Large intestine (tissue), 3 donors: ENCODE measurements at regions not wholly inside any gene's neighbourhood (a gene's known extent, or its start where the extent isn't known, plus 50 kb on each side); places are given as distances from the start of the nearest gene placed in this dataset.

Source experiments
- DNase-seq, 2 donors: peaks; one replicate each; pipeline versions ENCODE4 v3.0.0 to v3.0.0-alpha.2; 2013
- H3K27ac ChIP-seq: one replicate; pipeline ENCODE4 v1.5.1; 2013; ENCODE audit warnings: low read length
- H3K27me3 ChIP-seq: 2 replicates; pipeline ENCODE4 v1.6.1; 2013; ENCODE audit warnings: low read length; ENCODE audit not compliant: control insufficient read depth, insufficient read depth
- H3K36me3 ChIP-seq: 2 replicates; pipeline ENCODE4 v1.6.1; 2013; ENCODE audit warnings: low read length; ENCODE audit not compliant: control insufficient read depth, insufficient read depth
- H3K4me1 ChIP-seq: one replicate; pipeline ENCODE4 v1.6.1; 2013; ENCODE audit warnings: low read length; ENCODE audit not compliant: control insufficient read depth, insufficient read depth
- H3K4me3 ChIP-seq: one replicate; pipeline ENCODE4 v1.5.1; 2013; ENCODE audit warnings: low read length
- H3K9me3 ChIP-seq: one replicate; pipeline ENCODE4 v1.6.1; 2013; ENCODE audit warnings: mild to moderate bottlenecking, low read depth, low read length, moderate library complexity; ENCODE audit not compliant: control insufficient read depth
- WGBS: methylation state at CpG from one replicate; pipeline ENCODE4 v1.1.5; 2013; ENCODE audit warnings: low lambda C conversion rate; ENCODE audit not compliant: insufficient coverage; 5-methylcytosine and 5-hydroxymethylcytosine counted together

- H3K36me3 ChIP-seq: no peaks in the 10 kb centered on the region
- H3K27me3 ChIP-seq: no peaks in the 10 kb centered on the region
- 83% methylated on average over 4 of the region's 11 CpGs for WGBS
- H3K9me3 ChIP-seq: no peaks in the 10 kb centered on the region
- no peak overlapping the region for H3K27ac ChIP-seq
- no peaks in the 10 kb centered on the region for H3K4me1 ChIP-seq
- H3K4me3 ChIP-seq: no peak overlapping the region
- no peak for DNase-seq
These were observed 228.8 kb downstream of the GAS1 start for GRCh38 chr9:86718388-86719049.

GRCh38 chr9:86716326-86716922, 230.9 kb downstream of the GAS1 start:
- H3K27me3 ChIP-seq: no peaks in the 10 kb centered on the region
- no CpG with 5 or more reads among the region's 4 CpGs for WGBS
- H3K4me1 ChIP-seq: no peaks in the 10 kb centered on the region
- H3K9me3 ChIP-seq: no peaks in the 10 kb centered on the region
- H3K36me3 ChIP-seq: no peaks in the 10 kb centered on the region
- H3K27ac ChIP-seq: no peak overlapping the region
- H3K4me3 ChIP-seq: no peak overlapping the region
- no peak for DNase-seq

GRCh38 chr9:86714999-86715398, 232.3 kb downstream of the GAS1 start:
- H3K36me3 ChIP-seq: no peaks in the 10 kb centered on the region
- H3K9me3 ChIP-seq: no peaks in the 10 kb centered on the region
- WGBS: no CpG with 5 or more reads among the region's 4 CpGs
- H3K27ac ChIP-seq: no peak overlapping the region
- no peak for DNase-seq
- no peaks in the 10 kb centered on the region for H3K4me1 ChIP-seq
- H3K27me3 ChIP-seq: no peaks in the 10 kb centered on the region
- H3K4me3 ChIP-seq: no peak overlapping the region

GRCh38 chr9:86713970-86714369, 233.3 kb downstream of the GAS1 start:
- Histone ChIP-seq H3K36me3 (no peaks in the 10 kb centered on the region), H3K4me1 (no peaks in the 10 kb centered on the region), H3K27me3 (no peaks in the 10 kb centered on the region), H3K27ac (no peak overlapping the region), H3K4me3 (no peak overlapping the region), H3K9me3 (no peaks in the 10 kb centered on the region)
- no CpG with 5 or more reads among the region's 1 CpG for WGBS
- DNase-seq: no peak

GRCh38 chr9:86713470-86713869, 233.8 kb downstream of the GAS1 start:
- H3K27me3 ChIP-seq: no peaks in the 10 kb centered on the region
- no peaks in the 10 kb centered on the region for H3K4me1 ChIP-seq
- DNase-seq: no peak
- WGBS: no CpG with 5 or more reads among the region's 2 CpGs
- no peaks in the 10 kb centered on the region for H3K36me3 ChIP-seq
- no peak overlapping the region for H3K27ac ChIP-seq
- H3K4me3 ChIP-seq: no peak overlapping the region
- H3K9me3 ChIP-seq: no peaks in the 10 kb centered on the region

GRCh38 chr9:86708918-86709835, 238.1 kb downstream of the GAS1 start:
- 70% methylated on average over 3 of the region's 9 CpGs for WGBS
- no peak for DNase-seq

GRCh38 chr9:86707932-86708510, 239.3 kb downstream of the GAS1 start:
- H3K4me1 ChIP-seq: no peaks in the 10 kb centered on the region
- H3K4me3 ChIP-seq: no peak overlapping the region
- H3K9me3 ChIP-seq: no peaks in the 10 kb centered on the region
- no peak overlapping the region for H3K27ac ChIP-seq
- no peaks in the 10 kb centered on the region for H3K27me3 ChIP-seq
- DNase-seq: no peak
- WGBS: 92% methylated on average over 2 of the region's 4 CpGs
- no peaks in the 10 kb centered on the region for H3K36me3 ChIP-seq

More at GRCh38 chr9:86708918-86709835, 238.1 kb downstream of the GAS1 start:
- H3K36me3 ChIP-seq: no peaks in the 10 kb centered on the region
- no peaks in the 10 kb centered on the region for H3K27me3 ChIP-seq
- no peak overlapping the region for H3K4me3 ChIP-seq
- no peaks in the 10 kb centered on the region for H3K4me1 ChIP-seq
- no peak overlapping the region for H3K27ac ChIP-seq
- no peaks in the 10 kb centered on the region for H3K9me3 ChIP-seq

- no peak for DNase-seq
- no peaks in the 10 kb centered on the region for H3K4me1 ChIP-seq
- no peak overlapping the region for H3K4me3 ChIP-seq
- no CpG with 5 or more reads among the region's 1 CpG for WGBS
- H3K36me3 ChIP-seq: no peaks in the 10 kb centered on the region
- no peaks in the 10 kb centered on the region for H3K9me3 ChIP-seq
- no peak overlapping the region for H3K27ac ChIP-seq
- no peaks in the 10 kb centered on the region for H3K27me3 ChIP-seq
These were observed 240.9 kb downstream of the GAS1 start for GRCh38 chr9:86706391-86706790.

- no CpG with 5 or more reads among the region's 5 CpGs for WGBS
- DNase-seq: no peak
- no peak overlapping the region for H3K4me3 ChIP-seq
- no peaks in the 10 kb centered on the region for H3K9me3 ChIP-seq
- no peaks in the 10 kb centered on the region for H3K27me3 ChIP-seq
- H3K27ac ChIP-seq: no peak overlapping the region
- no peaks in the 10 kb centered on the region for H3K36me3 ChIP-seq
- H3K4me1 ChIP-seq: no peaks in the 10 kb centered on the region
These were observed 241.8 kb downstream of the GAS1 start for GRCh38 chr9:86705490-86705889.

GRCh38 chr9:86703346-86703745, 244.0 kb downstream of the GAS1 start:
- DNase-seq: no peak
- no CpG with 5 or more reads among the region's 6 CpGs for WGBS

More at GRCh38 chr9:86703346-86703745, 244.0 kb downstream of the GAS1 start:
- H3K27me3 ChIP-seq: no peaks in the 10 kb centered on the region
- no peak overlapping the region for H3K27ac ChIP-seq
- no peaks in the 10 kb centered on the region for H3K9me3 ChIP-seq
- H3K4me3 ChIP-seq: no peak overlapping the region
- H3K4me1 ChIP-seq: no peaks in the 10 kb centered on the region
- no peaks in the 10 kb centered on the region for H3K36me3 ChIP-seq
